ENCODE measurements at regions not wholly inside any gene's neighbourhood (a gene's known extent, or its start where the extent isn't known, plus 50 kb on each side); places are given as distances from the start of the nearest gene placed in this dataset.

DNA sequence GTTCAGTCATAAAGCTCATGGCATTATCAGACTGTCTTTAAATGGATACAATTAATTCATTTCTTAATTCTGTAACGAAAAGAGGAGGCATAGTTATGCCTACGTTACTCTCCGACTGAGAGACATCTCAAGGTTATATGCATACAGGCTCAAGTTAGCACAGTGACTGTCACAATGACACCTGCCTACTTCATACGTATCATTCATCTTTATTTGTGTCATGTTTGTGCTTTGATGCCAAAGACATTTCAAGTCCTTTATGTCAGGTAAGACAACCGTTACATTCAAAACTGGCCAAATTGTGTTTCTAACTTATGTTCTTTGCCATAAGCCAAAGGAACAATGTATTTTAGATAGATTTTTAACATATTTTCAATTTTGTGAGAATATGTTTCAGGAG is 328.8 kb upstream of the NRG3 start:
- no peaks in the 10 kb centered on the region for H3F3A ChIP-seq (replicated peaks; ENCODE audit: insufficient read depth)
- H3K4me2 ChIP-seq = no peak overlapping the region
- H3K4me1 ChIP-seq (ENCODE audit: control insufficient read depth in 1 of 2, insufficient read depth in 2 of 2, low read depth in 1 of 2, low read length in 1 of 2) = no peaks in the 10 kb centered on the region
- no peak overlapping the region for H3K9ac ChIP-seq
- no peaks in the 10 kb centered on the region for H3K79me2 ChIP-seq (ENCODE audit: insufficient read depth)
- no peaks in the 10 kb centered on the region for H3K9me3 ChIP-seq
- no peaks in the 10 kb centered on the region for H3K27me3 ChIP-seq (ENCODE audit: insufficient read depth)
- ChIA-PET POLR2A (no interaction called here), CTCF (no interaction called here)
- TF ChIP-seq, protein P1, sequence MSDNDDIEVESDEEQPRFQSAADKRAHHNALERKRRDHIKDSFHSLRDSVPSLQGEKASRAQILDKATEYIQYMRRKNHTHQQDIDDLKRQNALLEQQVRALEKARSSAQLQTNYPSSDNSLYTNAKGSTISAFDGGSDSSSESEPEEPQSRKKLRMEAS (IDR thresholded peaks at IDR 0.05; ENCODE audit: low read depth) = no peak
- TF ChIP-seq MEF2A (IDR thresholded peaks at IDR 0.05; ENCODE audit: borderline replicate concordance, low read depth) (no peak), MXI1 (IDR thresholded peaks at IDR 0.05; ENCODE audit: low read depth, low read length) (no peak), CHD2 (IDR thresholded peaks at IDR 0.05; ENCODE audit: low read length, partially characterized antibody) (no peak), SMC3 (IDR thresholded peaks at IDR 0.05; ENCODE audit: low read depth, low read length) (no peak), FOXM1 (IDR thresholded peaks at IDR 0.05; ENCODE audit: low read depth) (no peak), SIN3A (IDR thresholded peaks at IDR 0.05; ENCODE audit: borderline replicate concordance, low read depth, low read length) (no peak), RXRA (IDR thresholded peaks at IDR 0.05; ENCODE audit: borderline replicate concordance, low read depth) (no peak), NFIC (IDR thresholded peaks at IDR 0.05; ENCODE audit: borderline replicate concordance) (no peak), FOXJ3 (CRISPR knock-in tag; IDR thresholded peaks at IDR 0.05) (no peak)
- TF ChIP-seq, protein P2, sequence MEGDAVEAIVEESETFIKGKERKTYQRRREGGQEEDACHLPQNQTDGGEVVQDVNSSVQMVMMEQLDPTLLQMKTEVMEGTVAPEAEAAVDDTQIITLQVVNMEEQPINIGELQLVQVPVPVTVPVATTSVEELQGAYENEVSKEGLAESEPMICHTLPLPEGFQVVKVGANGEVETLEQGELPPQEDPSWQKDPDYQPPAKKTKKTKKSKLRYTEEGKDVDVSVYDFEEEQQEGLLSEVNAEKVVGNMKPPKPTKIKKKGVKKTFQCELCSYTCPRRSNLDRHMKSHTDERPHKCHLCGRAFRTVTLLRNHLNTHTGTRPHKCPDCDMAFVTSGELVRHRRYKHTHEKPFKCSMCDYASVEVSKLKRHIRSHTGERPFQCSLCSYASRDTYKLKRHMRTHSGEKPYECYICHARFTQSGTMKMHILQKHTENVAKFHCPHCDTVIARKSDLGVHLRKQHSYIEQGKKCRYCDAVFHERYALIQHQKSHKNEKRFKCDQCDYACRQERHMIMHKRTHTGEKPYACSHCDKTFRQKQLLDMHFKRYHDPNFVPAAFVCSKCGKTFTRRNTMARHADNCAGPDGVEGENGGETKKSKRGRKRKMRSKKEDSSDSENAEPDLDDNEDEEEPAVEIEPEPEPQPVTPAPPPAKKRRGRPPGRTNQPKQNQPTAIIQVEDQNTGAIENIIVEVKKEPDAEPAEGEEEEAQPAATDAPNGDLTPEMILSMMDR (IDR thresholded peaks at IDR 0.05) = no peak
- TF ChIP-seq, protein P3, sequence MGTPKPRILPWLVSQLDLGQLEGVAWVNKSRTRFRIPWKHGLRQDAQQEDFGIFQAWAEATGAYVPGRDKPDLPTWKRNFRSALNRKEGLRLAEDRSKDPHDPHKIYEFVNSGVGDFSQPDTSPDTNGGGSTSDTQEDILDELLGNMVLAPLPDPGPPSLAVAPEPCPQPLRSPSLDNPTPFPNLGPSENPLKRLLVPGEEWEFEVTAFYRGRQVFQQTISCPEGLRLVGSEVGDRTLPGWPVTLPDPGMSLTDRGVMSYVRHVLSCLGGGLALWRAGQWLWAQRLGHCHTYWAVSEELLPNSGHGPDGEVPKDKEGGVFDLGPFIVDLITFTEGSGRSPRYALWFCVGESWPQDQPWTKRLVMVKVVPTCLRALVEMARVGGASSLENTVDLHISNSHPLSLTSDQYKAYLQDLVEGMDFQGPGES (IDR thresholded peaks at IDR 0.05; ENCODE audit: low read depth, low read length) = no peak
- no peak for DNase-seq
- H3K4me3 ChIP-seq (ENCODE audit: low read depth in 2 of 2, low read length in 1 of 2) = no peak overlapping the region
- H3K36me3 ChIP-seq (replicated peaks in 1 of 2; ENCODE audit: control insufficient read depth in 1 of 2, insufficient read depth in 2 of 2, low read length in 1 of 2) = no peaks in the 10 kb centered on the region
- no peak overlapping the region for H2AFZ ChIP-seq (ENCODE audit: low read depth)
- H4K20me1 ChIP-seq (ENCODE audit: insufficient read depth) = no peaks in the 10 kb centered on the region
- 3% methylated on average over 5 of the region's 5 CpGs for WGBS (ENCODE audit: low lambda C conversion rate)
- H3K27ac ChIP-seq (ENCODE audit: low read depth in 2 of 2, low read length in 1 of 2) = no peak overlapping the region
- H3K9me2 ChIP-seq = no peaks in the 10 kb centered on the region

DNA sequence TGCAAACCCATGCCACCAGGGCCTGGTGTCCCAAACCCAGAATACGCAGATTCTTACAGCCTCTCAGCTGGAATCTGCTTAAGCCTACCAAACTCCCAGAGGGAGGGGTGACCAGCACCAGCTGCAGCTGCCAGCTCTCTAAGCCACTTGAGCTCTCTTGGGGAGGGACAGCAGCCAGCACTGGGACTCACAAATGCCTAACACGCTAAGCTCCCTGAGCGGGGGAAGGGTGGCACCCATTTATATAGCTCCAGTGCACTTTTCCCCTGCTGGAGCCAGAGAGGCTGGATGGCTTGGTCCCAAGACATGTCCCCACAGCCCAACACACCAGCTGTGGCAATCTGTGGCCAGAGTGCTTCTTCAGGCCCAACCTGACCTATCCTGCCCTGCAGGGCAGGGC is 326.8 kb upstream of the NRG3 start:
- Histone ChIP-seq H3K9me2 (no peaks in the 10 kb centered on the region), H3K79me2 (ENCODE audit: insufficient read depth) (no peaks in the 10 kb centered on the region), H2AFZ (ENCODE audit: low read depth) (no peak overlapping the region), H3K9me3 (no peaks in the 10 kb centered on the region), H3K27ac (ENCODE audit: low read depth in 2 of 2, low read length in 1 of 2) (no peak overlapping the region), H3K27me3 (ENCODE audit: insufficient read depth) (no peaks in the 10 kb centered on the region), H4K20me1 (ENCODE audit: insufficient read depth) (no peaks in the 10 kb centered on the region), H3K4me1 (ENCODE audit: control insufficient read depth in 1 of 2, insufficient read depth in 2 of 2, low read depth in 1 of 2, low read length in 1 of 2) (no peaks in the 10 kb centered on the region), H3K36me3 (replicated peaks in 1 of 2; ENCODE audit: control insufficient read depth in 1 of 2, insufficient read depth in 2 of 2, low read length in 1 of 2) (no peaks in the 10 kb centered on the region), H3F3A (replicated peaks; ENCODE audit: insufficient read depth) (no peaks in the 10 kb centered on the region), H3K4me2 (no peak overlapping the region), H3K9ac (no peak overlapping the region), H3K4me3 (ENCODE audit: low read depth in 2 of 2, low read length in 1 of 2) (no peak overlapping the region)
- TF ChIP-seq CHD2 (IDR thresholded peaks at IDR 0.05; ENCODE audit: low read length, partially characterized antibody) (no peak), GABPA (IDR thresholded peaks at IDR 0.05; ENCODE audit: low read depth) (no peak), SMC3 (IDR thresholded peaks at IDR 0.05; ENCODE audit: low read depth, low read length) (no peak), YY1 (IDR thresholded peaks at IDR 0.05; ENCODE audit: low read depth) (no peak), MEF2A (IDR thresholded peaks at IDR 0.05; ENCODE audit: borderline replicate concordance, low read depth) (no peak), RXRA (IDR thresholded peaks at IDR 0.05; ENCODE audit: borderline replicate concordance, low read depth) (no peak), RFX5 (IDR thresholded peaks at IDR 0.05; ENCODE audit: low read length) (no peak), RAD21 (IDR thresholded peaks at IDR 0.05; ENCODE audit: low read length) (no peak), EP300 (IDR thresholded peaks at IDR 0.05; ENCODE audit: borderline replicate concordance in 1 of 2, low read depth in 1 of 2, low read length in 1 of 2) (no peak), NFIC (IDR thresholded peaks at IDR 0.05; ENCODE audit: borderline replicate concordance) (no peak), EZH2phosphoT487 (IDR thresholded peaks at IDR 0.05; ENCODE audit: borderline replicate concordance, low read depth) (no peak)
- TF ChIP-seq, protein P1 (IDR thresholded peaks at IDR 0.05; ENCODE audit: low read depth) = no peak
- TF ChIP-seq, protein P4, sequence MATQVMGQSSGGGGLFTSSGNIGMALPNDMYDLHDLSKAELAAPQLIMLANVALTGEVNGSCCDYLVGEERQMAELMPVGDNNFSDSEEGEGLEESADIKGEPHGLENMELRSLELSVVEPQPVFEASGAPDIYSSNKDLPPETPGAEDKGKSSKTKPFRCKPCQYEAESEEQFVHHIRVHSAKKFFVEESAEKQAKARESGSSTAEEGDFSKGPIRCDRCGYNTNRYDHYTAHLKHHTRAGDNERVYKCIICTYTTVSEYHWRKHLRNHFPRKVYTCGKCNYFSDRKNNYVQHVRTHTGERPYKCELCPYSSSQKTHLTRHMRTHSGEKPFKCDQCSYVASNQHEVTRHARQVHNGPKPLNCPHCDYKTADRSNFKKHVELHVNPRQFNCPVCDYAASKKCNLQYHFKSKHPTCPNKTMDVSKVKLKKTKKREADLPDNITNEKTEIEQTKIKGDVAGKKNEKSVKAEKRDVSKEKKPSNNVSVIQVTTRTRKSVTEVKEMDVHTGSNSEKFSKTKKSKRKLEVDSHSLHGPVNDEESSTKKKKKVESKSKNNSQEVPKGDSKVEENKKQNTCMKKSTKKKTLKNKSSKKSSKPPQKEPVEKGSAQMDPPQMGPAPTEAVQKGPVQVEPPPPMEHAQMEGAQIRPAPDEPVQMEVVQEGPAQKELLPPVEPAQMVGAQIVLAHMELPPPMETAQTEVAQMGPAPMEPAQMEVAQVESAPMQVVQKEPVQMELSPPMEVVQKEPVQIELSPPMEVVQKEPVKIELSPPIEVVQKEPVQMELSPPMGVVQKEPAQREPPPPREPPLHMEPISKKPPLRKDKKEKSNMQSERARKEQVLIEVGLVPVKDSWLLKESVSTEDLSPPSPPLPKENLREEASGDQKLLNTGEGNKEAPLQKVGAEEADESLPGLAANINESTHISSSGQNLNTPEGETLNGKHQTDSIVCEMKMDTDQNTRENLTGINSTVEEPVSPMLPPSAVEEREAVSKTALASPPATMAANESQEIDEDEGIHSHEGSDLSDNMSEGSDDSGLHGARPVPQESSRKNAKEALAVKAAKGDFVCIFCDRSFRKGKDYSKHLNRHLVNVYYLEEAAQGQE (IDR thresholded peaks at IDR 0.05; ENCODE audit: low read depth, low read length) = no peak
- POLR2A ChIA-PET = no interaction called here
- WGBS (ENCODE audit: low lambda C conversion rate) = 12% methylated on average over 3 of the region's 3 CpGs
- DNase-seq = no peak
- CTCF ChIA-PET = no interaction called here
